GM23248 (cell line): ENCODE measurements at regions not wholly inside any gene's neighbourhood (a gene's known extent, or its start where the extent isn't known, plus 50 kb on each side); places are given as distances from the start of the nearest gene placed in this dataset.

Experiments
- DNase-seq: peaks from one replicate; pipeline ENCODE4 v3.0.0-alpha.2; 2015
- H2AFZ ChIP-seq: fragments of 200-600 bp; sonication (generic); 2 replicates; pipeline ENCODE4 v1.6.1; 2016; ENCODE audit warnings: antibody characterized with exemption
- H3F3A ChIP-seq: fragments of 200-600 bp; sonication (generic); 2 replicates; pipeline ENCODE4 v1.6.1; 2016; ENCODE audit warnings: mild to moderate bottlenecking, antibody characterized with exemption, mixed run types; ENCODE audit not compliant: insufficient read depth
- H3K27ac ChIP-seq: fragments of 200-600 bp; sonication (generic); 2 replicates; pipeline ENCODE4 v1.5.1; 2016; ENCODE audit warnings: mild to moderate bottlenecking
- H3K27me3 ChIP-seq: fragments of 200-600 bp; sonication (generic); replicated peaks from 2 replicates; pipeline ENCODE4 v1.6.1; 2016; ENCODE audit warnings: mild to moderate bottlenecking; ENCODE audit not compliant: insufficient read depth
- H3K36me3 ChIP-seq: fragments of 200-600 bp; sonication (generic); 2 replicates; pipeline ENCODE4 v1.6.1; 2016; ENCODE audit warnings: low read depth, mild to moderate bottlenecking
- H3K4me1 ChIP-seq: fragments of 200-600 bp; sonication (generic); 2 replicates; pipeline ENCODE4 v1.6.1; 2016; ENCODE audit warnings: mild to moderate bottlenecking; ENCODE audit not compliant: insufficient read depth
- H3K4me2 ChIP-seq: fragments of 200-600 bp; sonication (generic); one replicate; pipeline ENCODE4 v1.6.1; 2016; ENCODE audit warnings: mild to moderate bottlenecking; ENCODE audit not compliant: unreplicated experiment
- H3K4me3 ChIP-seq: fragments of 200-600 bp; sonication (generic); 2 replicates; pipeline ENCODE4 v1.5.1; 2016; ENCODE audit warnings: mild to moderate bottlenecking
- H3K79me2 ChIP-seq: fragments of 200-600 bp; sonication (generic); 2 replicates; pipeline ENCODE4 v1.6.1; 2016; ENCODE audit warnings: mild to moderate bottlenecking; ENCODE audit not compliant: insufficient read depth
- H3K9ac ChIP-seq: fragments of 200-600 bp; sonication (generic); 2 replicates; pipeline ENCODE4 v1.6.1; 2016; ENCODE audit warnings: mild to moderate bottlenecking
- H3K9me2 ChIP-seq: fragments of 200-600 bp; sonication (generic); 2 replicates; pipeline ENCODE4 v1.6.1; 2016; ENCODE audit warnings: mixed run types, mild to moderate bottlenecking, moderate library complexity; ENCODE audit not compliant: insufficient read depth
- H3K9me3 ChIP-seq: fragments of 200-600 bp; sonication (generic); one replicate; pipeline ENCODE4 v1.6.1; 2017; ENCODE audit warnings: low read depth
- H4K20me1 ChIP-seq: fragments of 200-600 bp; sonication (generic); 2 replicates; pipeline ENCODE4 v1.6.0; 2016; ENCODE audit not compliant: insufficient read depth
- EZH2 ChIP-seq: fragments of 200-600 bp; sonication (generic); IDR thresholded peaks from 2 replicates; pipeline ENCODE4 v1.6.1; 2018; ENCODE audit warnings: antibody characterized with exemption, mild to moderate bottlenecking; ENCODE audit not compliant: insufficient read depth, poor library complexity, severe bottlenecking
- EZH2phosphoT487 ChIP-seq: fragments of 200-600 bp; sonication (generic); IDR thresholded peaks from 2 replicates; pipeline ENCODE4 v1.6.1; 2018; ENCODE audit warnings: antibody characterized with exemption, moderate library complexity, mild to moderate bottlenecking, low read depth; ENCODE audit not compliant: insufficient read depth
- WGBS, 2 experiments: methylation state at CpG; one replicate each; pipeline ENCODE4 v1.1.6; 2015 to 2017; ENCODE audit warnings: low lambda C conversion rate in 2 of 2, low coverage in 1 of 2; ENCODE audit errors: missing lambda C conversion rate in 2 of 2; 5-methylcytosine and 5-hydroxymethylcytosine counted together
- in situ Hi-C: fragments of 300-500 bp; cut with MboI; formaldehyde crosslinking; loops from 2 replicates; pipeline ENCODE4 v1.15.0; 2020

GRCh38 chr13:62635161-62635560 is 1219.5 kb upstream of the PCDH20 start:
- DNase-seq: no peak
- H3K4me1 ChIP-seq: no peaks in the 10 kb centered on the region
- H3K9me2 ChIP-seq: no peaks in the 10 kb centered on the region; the same call in 1 of the 2 replicates

GRCh38 chr13:62633448-62633847 is 1217.8 kb upstream of the PCDH20 start:
- WGBS, 2 experiments: 13 to 32% methylated on average over 1 of the region's 1 CpG
- in situ Hi-C loops: no loop called here

More at GRCh38 chr13:62635161-62635560, 1219.5 kb upstream of the PCDH20 start:
- no peak overlapping the region for H3K27ac ChIP-seq
- in situ Hi-C loops: no loop called here
- no peaks in the 10 kb centered on the region for H4K20me1 ChIP-seq
- H3K4me2 ChIP-seq: no peak overlapping the region
- H2AFZ ChIP-seq: no peak overlapping the region
- H3F3A ChIP-seq: no peaks in the 10 kb centered on the region
- H3K27me3 ChIP-seq: no peaks in the 10 kb centered on the region
- no peaks in the 10 kb centered on the region for H3K9me3 ChIP-seq
- no peak for TF ChIP-seq EZH2
- no peak for TF ChIP-seq EZH2phosphoT487
- H3K36me3 ChIP-seq: no peaks in the 10 kb centered on the region
- no peak overlapping the region for H3K4me3 ChIP-seq
- H3K9ac ChIP-seq: no peak overlapping the region
- no peaks in the 10 kb centered on the region for H3K79me2 ChIP-seq

GRCh38 chr13:62631619-62632018 is 1216.0 kb upstream of the PCDH20 start:
- Histone ChIP-seq H3K9me2 (no peaks in the 10 kb centered on the region; the same call in 1 of the 2 replicates), H3F3A (no peaks in the 10 kb centered on the region), H3K9me3 (no peaks in the 10 kb centered on the region), H3K79me2 (no peaks in the 10 kb centered on the region), H3K4me1 (no peaks in the 10 kb centered on the region), H3K27ac (no peak overlapping the region), H3K36me3 (no peaks in the 10 kb centered on the region), H3K4me2 (no peak overlapping the region), H3K9ac (no peak overlapping the region), H3K4me3 (no peak overlapping the region), H2AFZ (no peak overlapping the region), H4K20me1 (no peaks in the 10 kb centered on the region), H3K27me3 (no peaks in the 10 kb centered on the region)
- 59 to 61% methylated on average over 2 of the region's 2 CpGs for WGBS, 2 experiments
- TF ChIP-seq EZH2: no peak
- TF ChIP-seq EZH2phosphoT487: no peak
- in situ Hi-C loops: no loop called here
- no peak for DNase-seq

More at GRCh38 chr13:62633448-62633847, 1217.8 kb upstream of the PCDH20 start:
- Histone ChIP-seq H3K27ac (no peak overlapping the region), H4K20me1 (no peaks in the 10 kb centered on the region), H3K9ac (no peak overlapping the region), H3K9me2 (no peaks in the 10 kb centered on the region; the same call in 1 of the 2 replicates), H3K9me3 (no peaks in the 10 kb centered on the region), H3K36me3 (no peaks in the 10 kb centered on the region), H3K4me1 (no peaks in the 10 kb centered on the region), H3K4me2 (no peak overlapping the region), H3K4me3 (no peak overlapping the region), H2AFZ (no peak overlapping the region), H3K27me3 (no peaks in the 10 kb centered on the region), H3K79me2 (no peaks in the 10 kb centered on the region), H3F3A (no peaks in the 10 kb centered on the region)
- TF ChIP-seq EZH2phosphoT487 (no peak), EZH2 (no peak)
- DNase-seq: no peak

- no peaks in the 10 kb centered on the region for H4K20me1 ChIP-seq
- no peaks in the 10 kb centered on the region for H3K36me3 ChIP-seq
- in situ Hi-C loops: no loop called here
- no peaks in the 10 kb centered on the region for H3F3A ChIP-seq
- no peaks in the 10 kb centered on the region for H3K9me3 ChIP-seq
- DNase-seq: no peak
- H2AFZ ChIP-seq: no peak overlapping the region
- H3K4me3 ChIP-seq: no peak overlapping the region
- no peaks in the 10 kb centered on the region for H3K4me1 ChIP-seq
- no peak overlapping the region for H3K9ac ChIP-seq
- no peaks in the 10 kb centered on the region for H3K79me2 ChIP-seq
- TF ChIP-seq EZH2phosphoT487 (no peak), EZH2 (no peak)
- H3K9me2 ChIP-seq: no peaks in the 10 kb centered on the region; the same call in 1 of the 2 replicates
- H3K4me2 ChIP-seq: no peak overlapping the region
- no peak overlapping the region for H3K27ac ChIP-seq
- H3K27me3 ChIP-seq: no peaks in the 10 kb centered on the region
Observed at GRCh38 chr13:62631124-62631523, 1215.5 kb upstream of the PCDH20 start.

GRCh38 chr13:62629618-62630017 is 1214.0 kb upstream of the PCDH20 start:
- Histone ChIP-seq H3F3A (no peaks in the 10 kb centered on the region), H2AFZ (no peak overlapping the region), H3K27me3 (no peaks in the 10 kb centered on the region), H3K4me1 (no peaks in the 10 kb centered on the region), H3K36me3 (no peaks in the 10 kb centered on the region), H3K9me3 (no peaks in the 10 kb centered on the region), H4K20me1 (no peaks in the 10 kb centered on the region), H3K27ac (no peak overlapping the region), H3K4me3 (no peak overlapping the region), H3K4me2 (no peak overlapping the region), H3K9ac (no peak overlapping the region), H3K9me2 (no peaks in the 10 kb centered on the region; the same call in 1 of the 2 replicates), H3K79me2 (no peaks in the 10 kb centered on the region)
- TF ChIP-seq EZH2 (no peak), EZH2phosphoT487 (no peak)
- WGBS, 2 experiments: 24 to 26% methylated on average over 3 of the region's 3 CpGs
- in situ Hi-C loops: no loop called here
- no peak for DNase-seq
